COR-L47 (cell line): ENCODE measurements at regions not wholly inside any gene's neighbourhood (a gene's known extent, or its start where the extent isn't known, plus 50 kb on each side); places are given as distances from the start of the nearest gene placed in this dataset.
"Not testable (repeated sequence)": the region's sequence is repeated elsewhere in the genome, so short reads cannot be mapped to it uniquely, and the experiment has no call there.

Experiments
- DNase-seq: peaks from one replicate; lab custom pipeline; 2025; lab: John Stamatoyannopoulos, UW

DNA sequence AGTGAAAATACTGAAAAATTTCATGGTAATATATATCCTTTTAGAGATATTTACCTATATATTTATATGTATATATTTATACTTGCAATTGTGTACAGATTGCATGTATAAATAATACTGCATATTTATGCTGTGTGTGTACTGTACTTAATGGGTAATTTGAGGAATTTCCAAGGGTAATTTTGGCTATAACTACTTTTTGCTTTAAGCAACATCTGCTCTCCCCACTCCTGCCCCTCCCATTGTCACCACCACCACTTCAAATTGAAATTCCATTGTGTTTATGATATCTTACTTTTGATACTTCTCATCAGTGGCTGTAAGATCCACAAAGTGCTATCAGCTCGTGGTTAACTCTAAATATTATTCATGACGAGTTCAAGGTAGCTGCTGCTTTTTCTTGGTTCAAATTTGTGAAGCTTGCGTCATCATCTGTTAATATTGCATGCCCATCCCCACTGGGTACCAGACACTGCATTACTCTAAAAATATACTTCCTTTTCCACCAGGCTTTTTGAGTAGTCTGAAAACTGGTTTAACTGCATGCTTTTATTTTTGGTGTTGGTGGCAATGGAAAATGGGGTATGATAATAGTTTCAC, 91.7 kb upstream of the MITF start:
- DNase-seq = no peak

DNA sequence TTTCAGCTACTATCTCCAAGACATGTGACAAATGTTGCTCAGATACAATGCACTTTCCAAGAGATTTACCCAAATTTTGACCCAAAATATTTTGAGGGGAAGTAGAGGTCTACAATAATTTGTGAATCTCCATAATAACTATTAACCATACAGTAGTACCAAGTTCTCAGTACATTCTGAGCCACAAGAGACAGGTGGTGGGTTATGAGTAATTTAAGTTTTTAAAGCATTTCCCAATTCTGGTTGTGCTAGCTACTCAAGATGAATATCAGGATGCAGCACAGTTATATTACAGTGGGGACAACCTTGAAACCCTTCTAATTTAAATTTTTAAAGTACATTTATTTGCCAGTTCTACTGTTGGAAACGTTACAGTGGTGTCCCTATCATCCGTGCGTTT, 92.2 kb upstream of the MITF start:
- no peak for DNase-seq

- DNase-seq = no peak
Measured at GRCh38 chr3:69646287-69647067, 92.8 kb upstream of the MITF start.

- DNase-seq = no peak
Measured at GRCh38 chr3:69642606-69643005, 96.7 kb upstream of the MITF start.

DNA sequence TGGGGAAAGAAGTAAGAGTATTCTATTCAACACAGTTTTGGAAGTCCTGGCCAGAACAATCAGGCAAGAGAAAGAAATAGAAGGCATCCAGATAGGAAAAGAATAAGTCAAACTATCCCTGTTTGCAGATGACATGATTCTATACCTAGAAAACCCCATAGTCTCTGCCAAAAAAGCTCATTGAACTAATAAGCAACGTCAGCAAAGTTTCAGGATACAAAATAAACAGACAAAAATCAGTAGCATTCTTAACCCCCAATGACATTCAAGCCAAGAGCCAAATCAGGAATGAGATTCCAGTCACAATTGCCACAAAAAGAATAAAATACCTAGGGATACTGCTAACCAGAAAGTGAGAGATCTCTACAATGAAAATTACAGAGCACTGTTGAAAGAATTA, 99.4 kb upstream of the MITF start:
- no peak for DNase-seq

DNA sequence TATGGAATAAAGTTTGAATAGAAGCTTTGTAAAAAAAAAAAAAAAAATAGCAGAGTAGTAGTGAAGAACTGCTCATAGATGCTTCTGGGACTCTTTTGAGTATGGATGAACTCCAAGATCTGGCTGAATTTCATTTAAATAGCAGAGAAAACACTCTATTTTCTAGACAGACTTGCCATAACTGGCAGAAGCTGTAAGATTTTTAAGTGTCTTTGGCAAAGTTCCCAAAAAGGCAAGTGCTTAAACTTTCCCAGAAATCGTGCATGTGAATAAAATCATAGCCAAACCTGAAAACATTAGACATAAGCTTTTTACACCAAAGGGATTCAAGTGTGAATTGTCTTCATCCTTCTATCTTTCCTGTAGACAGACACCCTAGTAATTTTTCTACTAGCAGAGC, 110.3 kb upstream of the MITF start:
- no peak for DNase-seq

DNA sequence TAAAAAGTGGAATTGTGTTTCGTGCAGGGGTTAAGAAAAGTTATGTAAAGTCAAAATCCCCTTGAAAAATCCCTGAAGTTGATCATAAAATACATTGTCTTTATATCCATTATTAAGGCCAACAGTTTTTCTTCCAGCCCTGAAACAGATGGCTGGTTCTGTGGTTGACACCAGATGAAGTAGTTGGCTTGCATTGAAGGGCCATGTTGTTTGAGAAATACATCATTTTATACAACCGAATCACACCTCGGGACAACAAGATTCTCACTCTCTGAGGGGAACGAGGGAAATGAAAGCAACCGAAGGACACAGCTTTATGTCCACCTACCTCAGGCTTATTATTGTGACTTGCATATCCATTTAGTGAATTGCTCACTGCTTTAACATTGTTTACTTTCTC, 126.0 kb upstream of the MITF start:
- DNase-seq = no peak

- DNase-seq = no peak
Measured at GRCh38 chr3:69612791-69613190, 126.5 kb upstream of the MITF start.

GRCh38 chr3:69609566-69609965, 129.7 kb upstream of the MITF start:
- not testable (repeated sequence) for DNase-seq

GRCh38 chr3:69607466-69608305, 131.6 kb upstream of the MITF start:
- no peak for DNase-seq

GRCh38 chr3:69605867-69606266, 133.4 kb upstream of the MITF start:
- no peak for DNase-seq

DNA sequence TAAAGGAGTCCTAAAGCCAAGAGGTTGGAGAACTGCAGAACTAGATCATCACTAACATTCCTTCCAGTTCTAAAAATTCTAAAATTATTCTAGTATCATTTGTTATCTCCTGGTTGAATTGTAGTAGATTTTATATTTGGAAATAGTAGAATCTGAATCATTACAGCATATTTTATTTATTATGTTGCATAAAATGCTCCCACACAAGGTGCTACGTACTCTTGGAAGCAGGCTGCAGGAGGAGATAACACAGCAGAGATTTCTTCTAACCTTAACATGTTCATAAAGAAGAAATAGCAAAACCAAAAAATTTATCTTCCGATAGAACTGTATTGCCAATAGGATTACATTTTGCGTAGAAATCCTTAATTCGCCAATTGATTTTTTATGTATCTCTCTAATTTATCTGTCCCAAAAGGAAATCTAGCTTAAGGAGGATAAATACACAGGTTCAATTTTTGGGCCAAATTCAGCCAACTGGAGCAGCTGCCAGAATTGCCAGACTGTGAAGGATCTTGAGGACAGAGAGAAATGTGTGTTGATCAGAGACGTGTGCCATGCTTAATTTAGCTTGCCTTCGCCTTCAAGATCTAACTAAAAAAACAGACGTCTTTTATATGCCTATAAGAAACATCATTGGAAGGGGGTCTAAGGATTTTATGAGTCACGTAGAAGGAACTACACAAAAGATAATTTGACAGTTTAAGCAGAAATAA, 134.4 kb upstream of the MITF start:
- DNase-seq = no peak

- DNase-seq = no peak
Measured at GRCh38 chr3:69602112-69602511, 137.2 kb upstream of the MITF start.

- no peak for DNase-seq
Measured at GRCh38 chr3:69594286-69594685, 145.0 kb upstream of the MITF start.

- no peak for DNase-seq
Measured at GRCh38 chr3:69591164-69591736, 148.0 kb upstream of the MITF start.

- DNase-seq = no peak
Measured at GRCh38 chr3:69590111-69590510, 149.2 kb upstream of the MITF start.

DNA sequence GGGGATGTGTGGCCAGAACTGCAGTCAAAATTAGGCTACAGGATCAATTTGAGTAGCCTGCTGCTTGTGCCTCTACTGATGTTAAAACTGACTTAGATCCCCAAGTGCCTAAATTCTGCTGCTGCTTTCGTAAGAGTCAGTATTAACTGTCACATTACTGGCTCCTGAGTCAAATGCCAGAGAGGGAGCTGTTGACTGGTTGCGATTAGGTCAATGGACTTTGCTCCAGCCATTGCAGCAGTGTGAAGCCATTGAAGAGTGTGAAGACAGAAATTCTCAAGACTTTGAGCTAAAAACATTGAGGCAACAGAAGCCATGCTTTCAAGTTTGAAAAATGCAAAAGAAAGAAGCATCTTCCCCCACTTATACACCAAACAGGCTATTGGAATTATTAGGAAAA, 151.1 kb upstream of the MITF start:
- no peak for DNase-seq

DNA sequence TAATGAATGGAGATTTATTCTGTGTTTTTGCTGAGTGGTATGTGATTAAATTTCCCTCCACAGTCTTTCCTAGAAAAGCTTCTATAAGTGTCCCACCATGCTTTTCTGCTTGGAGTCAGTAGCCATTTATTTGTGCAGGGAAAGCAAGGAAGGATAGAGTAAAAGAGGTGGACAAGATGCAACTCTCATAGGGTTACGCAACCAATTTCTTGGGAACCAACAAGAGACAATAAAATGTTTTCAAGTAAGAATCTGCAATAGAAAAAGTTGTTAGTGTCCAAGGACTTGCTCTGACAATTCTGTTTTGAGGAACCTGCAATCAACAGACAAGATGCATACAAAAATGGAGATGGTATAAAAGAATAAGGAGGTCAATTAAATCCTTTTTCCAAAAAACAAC, 153.8 kb upstream of the MITF start:
- DNase-seq = no peak

DNA sequence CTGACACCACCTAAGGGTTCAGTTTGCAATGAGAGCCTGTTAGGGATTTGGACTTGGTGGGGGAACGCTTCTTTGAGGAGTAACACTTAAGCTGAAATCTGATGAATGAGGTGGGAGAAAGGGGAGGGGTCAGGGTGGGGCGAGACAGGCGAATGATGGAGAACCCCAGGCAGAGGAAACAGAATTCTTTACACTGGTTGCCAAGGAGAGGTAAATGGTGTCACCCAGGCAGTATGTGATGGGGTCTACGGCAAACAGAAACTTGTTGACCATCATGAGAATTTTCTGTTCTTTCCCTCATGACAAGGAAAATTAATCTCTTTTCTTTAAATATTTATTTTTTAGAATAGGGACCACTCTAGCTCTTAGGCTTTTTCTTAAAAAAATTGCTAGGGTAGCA, 157.2 kb upstream of the MITF start:
- DNase-seq = no peak

- no peak for DNase-seq
Measured at GRCh38 chr3:69579306-69580041, 159.8 kb upstream of the MITF start.

GRCh38 chr3:69569520-69569919, 169.7 kb upstream of the MITF start:
- no peak for DNase-seq
